ENCODE measurements at regions not wholly inside any gene's neighbourhood (a gene's known extent, or its start where the extent isn't known, plus 50 kb on each side); places are given as distances from the start of the nearest gene placed in this dataset.
A peak's percentile ranks its signal among the peaks of the same experiment; 100 is the strongest.

- Histone ChIP-seq H3K9me3 (replicated peaks in 1 of 3) (no peaks in the 10 kb centered on the region), H3K4me1 (replicated peaks in 1 of 2) (peaks cover under 1 to 14% of the 10 kb centered on the region in 2 donors), H3K27ac (no peak overlapping the region), H3K27me3 (no peaks in the 10 kb centered on the region), H3K4me3 (peak overlapping the region in 1 of 4 donors; percentile 26), H3K36me3 (replicated peaks in 1 of 2) (no peaks in the 10 kb centered on the region)
- 53 to 64% (median 61%) methylated on average over 8 of the region's 8 CpGs for WGBS, 4 donors
- no peak for DNase-seq
- TF ChIP-seq CTCF (IDR thresholded peaks at IDR 0.05) (no peak), POLR2A (IDR thresholded peaks at IDR 0.05) (no peak)
- intact Hi-C loops (cut with DNase I) = no loop called here
These were observed 240.9 kb downstream of the TLE4 start for GRCh38 chr9:79812507-79813257.

- Histone ChIP-seq H3K27me3 (no peaks in the 10 kb centered on the region), H3K36me3 (replicated peaks in 1 of 2) (no peaks in the 10 kb centered on the region), H3K4me3 (no peak overlapping the region), H3K4me1 (replicated peaks in 1 of 2) (peaks cover 0 to 14% of the 10 kb centered on the region in 2 donors), H3K9me3 (replicated peaks in 1 of 3) (no peaks in the 10 kb centered on the region), H3K27ac (no peak overlapping the region)
- intact Hi-C loops (cut with DNase I) = no loop called here
- no peak for TF ChIP-seq POLR2A (IDR thresholded peaks at IDR 0.05)
- TF ChIP-seq CTCF (IDR thresholded peaks at IDR 0.05) = no peak
- 60 to 67% (median 62%) methylated on average over 3 of the region's 3 CpGs for WGBS, 4 donors
- no peak for DNase-seq
These were observed 240.3 kb downstream of the TLE4 start for GRCh38 chr9:79812099-79812498.

- no peak overlapping the region for H3K4me3 ChIP-seq
- intact Hi-C loops (cut with DNase I) = no loop called here
- no peaks in the 10 kb centered on the region for H3K27me3 ChIP-seq
- H3K27ac ChIP-seq = no peak overlapping the region
- peaks cover 0 to 14% of the 10 kb centered on the region in 2 donors for H3K4me1 ChIP-seq (replicated peaks in 1 of 2)
- WGBS, 4 donors = 2 to 9% (median 3%) methylated on average over 1 of the region's 1 CpG
- DNase-seq = no peak
- no peaks in the 10 kb centered on the region for H3K9me3 ChIP-seq (replicated peaks in 1 of 3)
- no peaks in the 10 kb centered on the region for H3K36me3 ChIP-seq (replicated peaks in 1 of 2)
- no peak for TF ChIP-seq CTCF (IDR thresholded peaks at IDR 0.05)
- TF ChIP-seq POLR2A (IDR thresholded peaks at IDR 0.05) = no peak
These were observed 238.2 kb downstream of the TLE4 start for GRCh38 chr9:79809931-79810330.

GRCh38 chr9:79809316-79809876 is 237.6 kb downstream of the TLE4 start:
- no peaks in the 10 kb centered on the region for H3K27me3 ChIP-seq
- intact Hi-C loops (cut with DNase I) = no loop called here
- no peak for DNase-seq
- H3K36me3 ChIP-seq (replicated peaks in 1 of 2) = no peaks in the 10 kb centered on the region
- no peaks in the 10 kb centered on the region for H3K9me3 ChIP-seq (replicated peaks in 1 of 3)
- 71 to 75% (median 74%) methylated on average over 2 of the region's 2 CpGs for WGBS, 4 donors
- no peak overlapping the region for H3K27ac ChIP-seq
- no peak overlapping the region for H3K4me3 ChIP-seq
- TF ChIP-seq CTCF (IDR thresholded peaks at IDR 0.05) (no peak), POLR2A (IDR thresholded peaks at IDR 0.05) (no peak)
- peaks cover 0 to 14% of the 10 kb centered on the region in 2 donors for H3K4me1 ChIP-seq (replicated peaks in 1 of 2)

All from adrenal gland (tissue), 9 donors.